HEK293 (cell line): ENCODE measurements at regions not wholly inside any gene's neighbourhood (a gene's known extent, or its start where the extent isn't known, plus 50 kb on each side); places are given as distances from the start of the nearest gene placed in this dataset.

Source experiments
- CTCF ChIA-PET: fragments of 350-600 bp; formaldehyde crosslinking; extraction: SDS; loops from one replicate; lab custom pipeline; 2021; ENCODE audit warnings: antibody characterized with exemption; lab: Yijun Ruan, JAX
- POLR2A ChIA-PET: fragments of 300-600 bp; formaldehyde crosslinking; extraction: SDS; loops from one replicate; lab custom pipeline; 2020; ENCODE audit warnings: antibody characterized with exemption, inconsistent platforms; lab: Yijun Ruan, JAX
- H3K27ac ChIP-seq: fragments of 200-500 bp; sonication (Bioruptor generic); 2 replicates; pipeline ENCODE4 v1.5.1; 2014; ENCODE audit warnings: low read depth, low read length, control low read depth, inconsistent platforms; ENCODE audit errors: extremely low read depth
- H3K36me3 ChIP-seq, 2 experiments: fragments of 200-500 bp in 1 of 2; sonication (Bioruptor generic) in 1 of 2; 1 replicate in 1 of 2; 2 replicates in 1 of 2; pipeline ENCODE4 v1.5.1; 2014 to 2017; ENCODE audit warnings: inconsistent platforms in 2 of 2, low read length in 2 of 2; ENCODE audit not compliant: control insufficient read depth in 2 of 2, insufficient read depth in 1 of 2
- H3K4me1 ChIP-seq: fragments of 200-500 bp; sonication (Bioruptor generic); 2 replicates; pipeline ENCODE4 v1.5.1; 2014; ENCODE audit warnings: mild to moderate bottlenecking, low read length, inconsistent platforms; ENCODE audit not compliant: control insufficient read depth, insufficient read depth
- H3K4me3 ChIP-seq: 2 replicates; pipeline ENCODE4 v1.5.1; 2011; ENCODE audit warnings: low read depth, mild to moderate bottlenecking, control low read depth, low read length, moderate library complexity
- H3K9me3 ChIP-seq: fragments of 200-500 bp; sonication (Bioruptor generic); 2 replicates; pipeline ENCODE4 v1.5.1; 2014; ENCODE audit warnings: low read depth, low read length, inconsistent platforms; ENCODE audit not compliant: control insufficient read depth, insufficient read depth
- BCL11B ChIP-seq: fragments of 450-650 bp; formaldehyde crosslinking; IDR thresholded peaks from 2 replicates; pipeline ENCODE4 v1.5.1; 2016; ENCODE audit warnings: low read depth, missing biosample characterization, missing genetic modification characterization
- KLF8 ChIP-seq: fragments of 450-650 bp; formaldehyde crosslinking; IDR thresholded peaks from 2 replicates; pipeline ENCODE4 v1.5.1; 2016; ENCODE audit warnings: missing biosample characterization, missing genetic modification characterization
- TCF7L2 ChIP-seq: IDR thresholded peaks from 2 replicates; pipeline ENCODE4 v1.6.1; 2011; ENCODE audit warnings: low read depth, mild to moderate bottlenecking, inconsistent platforms, low read length, moderate library complexity, borderline replicate concordance
- ZBTB17 ChIP-seq: fragments of 450-650 bp; formaldehyde crosslinking; IDR thresholded peaks from 2 replicates; pipeline ENCODE4 v1.5.1; 2016; ENCODE audit warnings: missing biosample characterization, missing genetic modification characterization
- ZNF157 ChIP-seq: fragments of 450-650 bp; formaldehyde crosslinking; IDR thresholded peaks from 2 replicates; pipeline ENCODE4 v1.5.1; 2016; ENCODE audit warnings: missing biosample characterization, missing genetic modification characterization
- ZNF169 ChIP-seq: fragments of 450-650 bp; formaldehyde crosslinking; IDR thresholded peaks from 2 replicates; pipeline ENCODE4 v1.5.1; 2016; ENCODE audit warnings: missing biosample characterization, missing genetic modification characterization
- ZNF2 ChIP-seq: fragments of 450-650 bp; formaldehyde crosslinking; IDR thresholded peaks from 2 replicates; pipeline ENCODE4 v1.5.1; 2016; ENCODE audit warnings: missing biosample characterization, missing genetic modification characterization
- ZNF239 ChIP-seq: fragments of 450-650 bp; formaldehyde crosslinking; IDR thresholded peaks from 2 replicates; pipeline ENCODE4 v1.5.1; 2016; ENCODE audit warnings: missing biosample characterization, missing genetic modification characterization
- ZNF341 ChIP-seq: fragments of 450-650 bp; formaldehyde crosslinking; IDR thresholded peaks from 2 replicates; pipeline ENCODE4; 2016; ENCODE audit warnings: low read depth, missing biosample characterization, missing genetic modification characterization
- ZNF366 ChIP-seq: fragments of 450-650 bp; formaldehyde crosslinking; conservative IDR thresholded peaks from 2 replicates; pipeline ENCODE4 v1.5.1; 2016; ENCODE audit warnings: missing biosample characterization, missing genetic modification characterization
- ZNF37A ChIP-seq: fragments of 450-650 bp; IDR thresholded peaks from 2 replicates; pipeline ENCODE4 v1.5.1; 2018; ENCODE audit warnings: missing biosample characterization, missing genetic modification characterization
- ZNF404 ChIP-seq: fragments of 450-650 bp; formaldehyde crosslinking; IDR thresholded peaks from 2 replicates; pipeline ENCODE4 v1.5.1; 2017; ENCODE audit warnings: missing biosample characterization, missing genetic modification characterization
- ZNF677 ChIP-seq: fragments of 450-650 bp; IDR thresholded peaks from 2 replicates; pipeline ENCODE4 v1.5.0; 2018; ENCODE audit warnings: missing biosample characterization, mild to moderate bottlenecking, missing genetic modification characterization, moderate library complexity
- TF ChIP-seq, protein P1 (sequence below): IDR thresholded peaks from 2 replicates; pipeline ENCODE4 v1.6.1; 2011; ENCODE audit warnings: mild to moderate bottlenecking, low read depth, low read length, borderline replicate concordance
- TF ChIP-seq, protein P2 (sequence below): fragments of 450-650 bp; formaldehyde crosslinking; conservative IDR thresholded peaks from 2 replicates; pipeline ENCODE4 v1.5.1; 2016; ENCODE audit warnings: low read depth, missing biosample characterization, missing genetic modification characterization
- TF ChIP-seq, protein P3 (sequence below): fragments of 450-650 bp; formaldehyde crosslinking; IDR thresholded peaks from 2 replicates; pipeline ENCODE4 v1.5.1; 2016; ENCODE audit warnings: missing biosample characterization, missing genetic modification characterization

DNA sequence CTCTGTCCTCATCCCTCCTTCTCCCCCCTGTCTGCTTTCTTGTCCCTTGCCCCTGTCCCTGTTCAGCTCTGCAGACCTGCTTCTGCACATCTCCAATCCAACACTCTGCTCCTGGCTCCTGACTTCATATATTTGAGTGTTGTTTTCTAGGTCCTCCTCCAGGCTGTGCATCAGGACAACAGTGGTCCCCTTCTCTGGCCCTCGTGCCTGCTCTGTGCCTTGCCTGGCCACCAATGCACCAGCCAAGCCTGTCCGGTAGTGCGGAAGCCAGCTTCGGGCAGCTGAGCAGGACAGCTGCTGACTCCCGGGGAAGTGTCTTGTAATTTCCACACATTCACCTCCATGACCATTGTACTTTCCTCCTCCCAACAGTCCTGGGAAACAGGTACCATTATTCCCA, 203.4 kb upstream of the RAB4A start (continued):
- TF ChIP-seq ZNF677, result no peak
- no peak for TF ChIP-seq TCF7L2
- no peak for TF ChIP-seq ZNF157 (tag by site-specific recombination)
- TF ChIP-seq ZNF2, result no peak

DNA sequence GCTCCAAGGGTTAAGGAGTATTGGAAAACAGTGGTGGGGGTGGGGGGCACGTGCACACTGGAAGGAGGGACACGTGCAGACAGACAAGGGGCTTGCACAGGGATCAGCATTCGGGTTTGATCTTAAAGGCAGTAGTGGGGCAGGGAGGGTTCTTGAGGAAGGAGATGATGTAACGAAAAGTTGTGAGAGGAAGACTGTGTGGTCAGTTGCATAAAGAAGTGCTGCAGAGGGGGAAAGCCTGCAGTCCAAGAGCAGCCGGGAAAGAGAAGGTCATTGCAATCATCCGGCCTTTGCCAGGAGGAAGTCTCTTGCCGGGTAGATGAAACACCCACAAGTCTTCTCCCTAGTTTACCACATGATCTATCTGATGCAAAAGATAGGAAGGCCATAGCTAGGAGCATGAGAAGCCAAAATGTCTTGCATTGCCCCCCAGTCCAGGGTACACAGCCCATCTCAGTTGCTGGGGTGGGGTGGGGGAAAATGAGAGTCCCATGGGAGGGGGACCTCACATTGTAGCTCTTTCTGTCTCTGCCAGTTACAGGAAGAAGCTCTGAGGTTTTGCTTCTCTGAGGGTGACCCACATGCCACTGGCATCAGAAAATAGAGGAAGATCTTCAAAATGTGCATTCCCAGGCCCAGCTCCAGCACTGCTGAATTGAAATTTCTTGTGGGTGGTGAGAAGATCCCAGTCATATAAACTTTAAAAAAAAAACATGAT, 202.5 kb upstream of the RAB4A start:
- peaks cover 10% of the 10 kb centered on the region for H3K4me1 ChIP-seq
- POLR2A ChIA-PET, result interaction anchor here (1.0 kb wide), 1 partner anchor 161 kb away, joined by 3 read pairs; no protein-coding TSS in a partner anchor
- H3K27ac ChIP-seq, result no peak overlapping the region
- H3K9me3 ChIP-seq, result no peaks in the 10 kb centered on the region
- no peaks in the 10 kb centered on the region for H3K36me3 ChIP-seq
- CTCF ChIA-PET, result interaction anchor here (0.7 to 1.4 kb wide), 4 partner anchors 8 to 334 kb away, joined by 3 to 5 read pairs (median 4); no protein-coding TSS in a partner anchor
- H3K4me3 ChIP-seq, result no peak overlapping the region
- 0 out of 2 replicates have a peak, but pooled peaks have one; percentile 36 for TF ChIP-seq ZNF341
- TF ChIP-seq ZNF37A (tag by site-specific recombination), result no peak
- TF ChIP-seq, protein P1, sequence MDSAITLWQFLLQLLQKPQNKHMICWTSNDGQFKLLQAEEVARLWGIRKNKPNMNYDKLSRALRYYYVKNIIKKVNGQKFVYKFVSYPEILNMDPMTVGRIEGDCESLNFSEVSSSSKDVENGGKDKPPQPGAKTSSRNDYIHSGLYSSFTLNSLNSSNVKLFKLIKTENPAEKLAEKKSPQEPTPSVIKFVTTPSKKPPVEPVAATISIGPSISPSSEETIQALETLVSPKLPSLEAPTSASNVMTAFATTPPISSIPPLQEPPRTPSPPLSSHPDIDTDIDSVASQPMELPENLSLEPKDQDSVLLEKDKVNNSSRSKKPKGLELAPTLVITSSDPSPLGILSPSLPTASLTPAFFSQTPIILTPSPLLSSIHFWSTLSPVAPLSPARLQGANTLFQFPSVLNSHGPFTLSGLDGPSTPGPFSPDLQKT, result no peak
- TF ChIP-seq, protein P2, sequence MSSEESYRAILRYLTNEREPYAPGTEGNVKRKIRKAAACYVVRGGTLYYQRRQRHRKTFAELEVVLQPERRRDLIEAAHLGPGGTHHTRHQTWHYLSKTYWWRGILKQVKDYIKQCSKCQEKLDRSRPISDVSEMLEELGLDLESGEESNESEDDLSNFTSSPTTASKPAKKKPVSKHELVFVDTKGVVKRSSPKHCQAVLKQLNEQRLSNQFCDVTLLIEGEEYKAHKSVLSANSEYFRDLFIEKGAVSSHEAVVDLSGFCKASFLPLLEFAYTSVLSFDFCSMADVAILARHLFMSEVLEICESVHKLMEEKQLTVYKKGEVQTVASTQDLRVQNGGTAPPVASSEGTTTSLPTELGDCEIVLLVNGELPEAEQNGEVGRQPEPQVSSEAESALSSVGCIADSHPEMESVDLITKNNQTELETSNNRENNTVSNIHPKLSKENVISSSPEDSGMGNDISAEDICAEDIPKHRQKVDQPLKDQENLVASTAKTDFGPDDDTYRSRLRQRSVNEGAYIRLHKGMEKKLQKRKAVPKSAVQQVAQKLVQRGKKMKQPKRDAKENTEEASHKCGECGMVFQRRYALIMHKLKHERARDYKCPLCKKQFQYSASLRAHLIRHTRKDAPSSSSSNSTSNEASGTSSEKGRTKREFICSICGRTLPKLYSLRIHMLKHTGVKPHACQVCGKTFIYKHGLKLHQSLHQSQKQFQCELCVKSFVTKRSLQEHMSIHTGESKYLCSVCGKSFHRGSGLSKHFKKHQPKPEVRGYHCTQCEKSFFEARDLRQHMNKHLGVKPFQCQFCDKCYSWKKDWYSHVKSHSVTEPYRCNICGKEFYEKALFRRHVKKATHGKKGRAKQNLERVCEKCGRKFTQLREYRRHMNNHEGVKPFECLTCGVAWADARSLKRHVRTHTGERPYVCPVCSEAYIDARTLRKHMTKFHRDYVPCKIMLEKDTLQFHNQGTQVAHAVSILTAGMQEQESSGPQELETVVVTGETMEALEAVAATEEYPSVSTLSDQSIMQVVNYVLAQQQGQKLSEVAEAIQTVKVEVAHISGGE, result no peak
- TF ChIP-seq, protein P3, sequence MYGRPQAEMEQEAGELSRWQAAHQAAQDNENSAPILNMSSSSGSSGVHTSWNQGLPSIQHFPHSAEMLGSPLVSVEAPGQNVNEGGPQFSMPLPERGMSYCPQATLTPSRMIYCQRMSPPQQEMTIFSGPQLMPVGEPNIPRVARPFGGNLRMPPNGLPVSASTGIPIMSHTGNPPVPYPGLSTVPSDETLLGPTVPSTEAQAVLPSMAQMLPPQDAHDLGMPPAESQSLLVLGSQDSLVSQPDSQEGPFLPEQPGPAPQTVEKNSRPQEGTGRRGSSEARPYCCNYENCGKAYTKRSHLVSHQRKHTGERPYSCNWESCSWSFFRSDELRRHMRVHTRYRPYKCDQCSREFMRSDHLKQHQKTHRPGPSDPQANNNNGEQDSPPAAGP (tag by site-specific recombination), result no peak
- TF ChIP-seq KLF8 (tag by site-specific recombination), result no peak
- TF ChIP-seq ZNF404 (tag by site-specific recombination), result no peak
- TF ChIP-seq ZNF169 (tag by site-specific recombination), result no peak
- no peak for TF ChIP-seq BCL11B (tag by site-specific recombination)

DNA sequence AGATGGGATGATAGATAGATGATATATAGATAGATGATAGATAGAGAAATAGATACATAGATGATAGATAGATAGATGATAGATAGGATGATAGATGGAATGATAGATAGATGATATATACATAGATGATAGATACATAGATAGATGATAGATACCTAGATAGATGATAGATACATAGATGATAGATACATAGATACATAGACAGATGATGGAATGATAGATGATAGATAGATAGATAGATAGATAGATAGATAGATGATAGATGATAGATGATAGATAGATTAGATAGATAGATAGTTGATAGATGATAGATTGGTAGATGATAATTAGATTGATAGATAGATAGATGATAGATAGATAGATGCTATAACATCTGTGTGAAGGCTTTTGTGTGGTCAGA, 201.7 kb upstream of the RAB4A start:
- ChIA-PET POLR2A (interaction anchor here (1.4 kb wide), 1 partner anchor 439 kb away, joined by 3 read pairs; the partner anchor contains the start of gene NUP133), CTCF (no interaction called here)
- Histone ChIP-seq H3K4me3 (no peak overlapping the region), H3K9me3 (no peaks in the 10 kb centered on the region), H3K27ac (no peak overlapping the region), H3K4me1 (peaks cover 6% of the 10 kb centered on the region), H3K36me3 (no peaks in the 10 kb centered on the region)
- TF ChIP-seq ZNF239 (tag by site-specific recombination) (no peak), ZNF366 (peak; percentile 72), ZBTB17 (tag by site-specific recombination) (peak; percentile 93)
